ENCODE measurements at regions not wholly inside any gene's neighbourhood (a gene's known extent, or its start where the extent isn't known, plus 50 kb on each side); places are given as distances from the start of the nearest gene placed in this dataset.

GRCh38 chr13:42717176-42717575 lies 64.2 kb upstream of the FAM216B start:
- TF ChIP-seq CTCF (IDR thresholded peaks at IDR 0.05 in 2 of 3, conservative IDR thresholded peaks at IDR 0.05 in 1 of 3; ENCODE audit: borderline replicate concordance in 1 of 3, insufficient read depth in 1 of 3, low read depth in 2 of 3, low read length in 2 of 3) (no peak), MAX (IDR thresholded peaks at IDR 0.05) (no peak), POLR2AphosphoS5 (IDR thresholded peaks at IDR 0.05; ENCODE audit: low read depth, low read length) (no peak), CEBPB (IDR thresholded peaks at IDR 0.05; ENCODE audit: low read depth) (no peak), POLR2A (IDR thresholded peaks at IDR 0.05; ENCODE audit: borderline replicate concordance, extremely low read depth, insufficient read depth, insufficient read length) (no peak), SP1 (IDR thresholded peaks at IDR 0.05; ENCODE audit: low read depth) (no peak), EZH2 (IDR thresholded peaks at IDR 0.05) (no peak), ATF3 (IDR thresholded peaks at IDR 0.05) (no peak), SIN3A (IDR thresholded peaks at IDR 0.05; ENCODE audit: low read depth) (no peak), CBX3 (IDR thresholded peaks at IDR 0.05; ENCODE audit: low read depth) (no peak), JUND (IDR thresholded peaks at IDR 0.05) (no peak)
